Effector memory CD8-positive, alpha-beta T cell (primary cell): ENCODE measurements at regions not wholly inside any gene's neighbourhood (a gene's known extent, or its start where the extent isn't known, plus 50 kb on each side); places are given as distances from the start of the nearest gene placed in this dataset.

Experiments used
- ATAC-seq: fragments of 150-1000 bp; cut with Tn5 transposase; replicated peaks from 2 replicates; pipeline ENCODE4 v1.10.0; 2021; ENCODE audit warnings: mild to moderate bottlenecking, moderate library complexity
- DNase-seq, 3 experiments: peaks; one replicate each; pipeline ENCODE4 v3.0.0; 2021
- H3K27ac Mint-ChIP-seq, 2 donors: one replicate each; pipeline ENCODE4 v1.8.0; 2022; ENCODE audit warnings: mild to moderate bottlenecking in 2 of 2, mixed read lengths in 2 of 2, moderate library complexity in 2 of 2
- H3K27me3 Mint-ChIP-seq, 2 donors: one replicate each; pipeline ENCODE4 v1.8.0; 2022; ENCODE audit warnings: mixed read lengths in 2 of 2
- H3K36me3 Mint-ChIP-seq: one replicate; pipeline ENCODE4 v1.8.0; 2022; ENCODE audit warnings: mild to moderate bottlenecking, moderate library complexity, mixed read lengths; ENCODE audit not compliant: insufficient read depth
- H3K4me1 Mint-ChIP-seq, 2 donors: one replicate each; pipeline ENCODE4 v1.8.0; 2022; ENCODE audit warnings: low read depth in 2 of 2, mixed read lengths in 2 of 2
- H3K4me3 Mint-ChIP-seq, 2 donors: one replicate each; pipeline ENCODE4 v1.8.0; 2022; ENCODE audit warnings: mild to moderate bottlenecking in 2 of 2, mixed read lengths in 2 of 2, moderate library complexity in 2 of 2
- H3K9me3 Mint-ChIP-seq, 2 donors: one replicate each; pipeline ENCODE4 v1.8.0; 2022; ENCODE audit warnings: mixed read lengths in 2 of 2

GRCh38 chr9:8229226-8229625 lies 429.6 kb upstream of the DMAC1 start:
- DNase-seq (no peak), ATAC-seq (no peak)
- Mint-ChIP-seq H3K9me3 (no peaks in the 10 kb centered on the region), H3K4me3 (no peak overlapping the region), H3K27me3 (peaks cover 4 to 6% of the 10 kb centered on the region in 2 donors), H3K4me1 (no peaks in the 10 kb centered on the region), H3K27ac (no peak overlapping the region), H3K36me3 (no peaks in the 10 kb centered on the region)

- no peak for DNase-seq
- Mint-ChIP-seq H3K36me3 (no peaks in the 10 kb centered on the region), H3K27ac (no peak overlapping the region), H3K4me1 (no peaks in the 10 kb centered on the region), H3K4me3 (no peak overlapping the region), H3K27me3 (no peaks in the 10 kb centered on the region), H3K9me3 (no peaks in the 10 kb centered on the region)
- no peak for ATAC-seq
Measured at GRCh38 chr9:8224381-8224801, 424.8 kb upstream of the DMAC1 start.

GRCh38 chr9:8223861-8224260 lies 424.3 kb upstream of the DMAC1 start:
- H3K9me3 Mint-ChIP-seq, result no peaks in the 10 kb centered on the region
- DNase-seq (no peak), ATAC-seq (no peak)
- no peak overlapping the region for H3K4me3 Mint-ChIP-seq
- H3K36me3 Mint-ChIP-seq, result no peaks in the 10 kb centered on the region
- no peaks in the 10 kb centered on the region for H3K27me3 Mint-ChIP-seq
- no peak overlapping the region for H3K27ac Mint-ChIP-seq
- no peaks in the 10 kb centered on the region for H3K4me1 Mint-ChIP-seq

GRCh38 chr9:8221462-8221861 lies 421.9 kb upstream of the DMAC1 start:
- DNase-seq, result no peak
- Mint-ChIP-seq H3K4me3 (no peak overlapping the region), H3K27me3 (peaks cover 15 to 18% of the 10 kb centered on the region in 2 donors), H3K9me3 (no peaks in the 10 kb centered on the region), H3K36me3 (no peaks in the 10 kb centered on the region), H3K27ac (no peak overlapping the region), H3K4me1 (no peaks in the 10 kb centered on the region)
- ATAC-seq, result no peak

GRCh38 chr9:8208465-8208864 lies 408.9 kb upstream of the DMAC1 start:
- DNase-seq (no peak), ATAC-seq (no peak)
- H3K27me3 Mint-ChIP-seq, result peaks cover 0 to 15% of the 10 kb centered on the region in 2 donors
- no peak overlapping the region for H3K4me3 Mint-ChIP-seq
- no peaks in the 10 kb centered on the region for H3K36me3 Mint-ChIP-seq
- H3K4me1 Mint-ChIP-seq, result peaks cover 0 to 2% of the 10 kb centered on the region in 2 donors
- no peak overlapping the region for H3K27ac Mint-ChIP-seq
- H3K9me3 Mint-ChIP-seq, result peaks cover 3 to 5% of the 10 kb centered on the region in 2 donors

GRCh38 chr9:8207596-8207995 lies 408.0 kb upstream of the DMAC1 start:
- Mint-ChIP-seq H3K9me3 (peaks cover 3 to 7% of the 10 kb centered on the region in 2 donors), H3K36me3 (no peaks in the 10 kb centered on the region), H3K27me3 (peaks cover 0 to 15% of the 10 kb centered on the region in 2 donors), H3K27ac (no peak overlapping the region), H3K4me3 (no peak overlapping the region), H3K4me1 (peaks cover 0 to 2% of the 10 kb centered on the region in 2 donors)
- DNase-seq, result no peak
- ATAC-seq, result no peak

GRCh38 chr9:8206720-8207119 lies 407.1 kb upstream of the DMAC1 start:
- H3K4me1 Mint-ChIP-seq, result peaks cover 0 to 2% of the 10 kb centered on the region in 2 donors
- H3K9me3 Mint-ChIP-seq, result peaks cover 3 to 7% of the 10 kb centered on the region in 2 donors
- no peak overlapping the region for H3K4me3 Mint-ChIP-seq
- H3K27me3 Mint-ChIP-seq, result peaks cover 0 to 12% of the 10 kb centered on the region in 2 donors
- DNase-seq (no peak), ATAC-seq (peak; percentile 73)
- no peak overlapping the region for H3K27ac Mint-ChIP-seq
- H3K36me3 Mint-ChIP-seq, result no peaks in the 10 kb centered on the region

GRCh38 chr9:8205576-8205975 lies 406.0 kb upstream of the DMAC1 start:
- peaks cover 0 to 2% of the 10 kb centered on the region in 2 donors for H3K4me1 Mint-ChIP-seq
- H3K27ac Mint-ChIP-seq, result no peak overlapping the region
- H3K27me3 Mint-ChIP-seq, result peaks cover 0 to 12% of the 10 kb centered on the region in 2 donors
- no peak for DNase-seq
- peaks cover 3 to 7% of the 10 kb centered on the region in 2 donors for H3K9me3 Mint-ChIP-seq
- no peak overlapping the region for H3K4me3 Mint-ChIP-seq
- no peak for ATAC-seq
- H3K36me3 Mint-ChIP-seq, result no peaks in the 10 kb centered on the region

GRCh38 chr9:8189881-8190280 lies 390.3 kb upstream of the DMAC1 start:
- Mint-ChIP-seq H3K27ac (no peak overlapping the region), H3K36me3 (no peaks in the 10 kb centered on the region), H3K9me3 (peaks cover 2 to 15% of the 10 kb centered on the region in 2 donors), H3K27me3 (peaks cover 16 to 35% of the 10 kb centered on the region in 2 donors), H3K4me3 (no peak overlapping the region), H3K4me1 (no peaks in the 10 kb centered on the region)
- ATAC-seq (no peak), DNase-seq (no peak)

- H3K27ac Mint-ChIP-seq, result no peak overlapping the region
- H3K4me1 Mint-ChIP-seq, result no peaks in the 10 kb centered on the region
- H3K27me3 Mint-ChIP-seq, result peaks cover 16 to 33% of the 10 kb centered on the region in 2 donors
- H3K9me3 Mint-ChIP-seq, result peaks cover 2 to 15% of the 10 kb centered on the region in 2 donors
- no peaks in the 10 kb centered on the region for H3K36me3 Mint-ChIP-seq
- H3K4me3 Mint-ChIP-seq, result no peak overlapping the region
- ATAC-seq, result no peak
- DNase-seq, result no peak
Measured at GRCh38 chr9:8188723-8189407, 389.3 kb upstream of the DMAC1 start.

GRCh38 chr9:8186560-8186959 lies 387.0 kb upstream of the DMAC1 start:
- Mint-ChIP-seq H3K27ac (no peak overlapping the region), H3K36me3 (no peaks in the 10 kb centered on the region), H3K27me3 (peaks cover 14% of the 10 kb centered on the region in 2 donors), H3K9me3 (peaks cover 0 to 10% of the 10 kb centered on the region in 2 donors), H3K4me3 (no peak overlapping the region), H3K4me1 (no peaks in the 10 kb centered on the region)
- no peak for ATAC-seq
- DNase-seq, result no peak

- no peak overlapping the region for H3K27ac Mint-ChIP-seq
- H3K4me3 Mint-ChIP-seq, result no peak overlapping the region
- ATAC-seq (no peak), DNase-seq (no peak)
- no peaks in the 10 kb centered on the region for H3K9me3 Mint-ChIP-seq
- H3K4me1 Mint-ChIP-seq, result no peaks in the 10 kb centered on the region
- H3K27me3 Mint-ChIP-seq, result peaks cover 0 to 6% of the 10 kb centered on the region in 2 donors
- H3K36me3 Mint-ChIP-seq, result peaks cover 3% of the 10 kb centered on the region
Measured at GRCh38 chr9:8183618-8184017, 384.0 kb upstream of the DMAC1 start.

- H3K4me1 Mint-ChIP-seq, result no peaks in the 10 kb centered on the region
- no peak overlapping the region for H3K27ac Mint-ChIP-seq
- H3K9me3 Mint-ChIP-seq, result no peaks in the 10 kb centered on the region
- ATAC-seq (no peak), DNase-seq (no peak)
- peaks cover 0 to 18% of the 10 kb centered on the region in 2 donors for H3K27me3 Mint-ChIP-seq
- no peak overlapping the region for H3K4me3 Mint-ChIP-seq
- H3K36me3 Mint-ChIP-seq, result peaks cover 3% of the 10 kb centered on the region
Measured at GRCh38 chr9:8179381-8180053, 379.9 kb upstream of the DMAC1 start.

- ATAC-seq, result no peak
- no peak overlapping the region for H3K27ac Mint-ChIP-seq
- H3K36me3 Mint-ChIP-seq, result no peaks in the 10 kb centered on the region
- no peak overlapping the region for H3K4me3 Mint-ChIP-seq
- H3K27me3 Mint-ChIP-seq, result peaks cover 0 to 7% of the 10 kb centered on the region in 2 donors
- DNase-seq, result no peak
- H3K9me3 Mint-ChIP-seq, result no peaks in the 10 kb centered on the region
- H3K4me1 Mint-ChIP-seq, result no peaks in the 10 kb centered on the region
Measured at GRCh38 chr9:8172000-8172399, 372.4 kb upstream of the DMAC1 start.
